Smooth muscle cell (in vitro differentiated cells): ENCODE measurements at regions not wholly inside any gene's neighbourhood (a gene's known extent, or its start where the extent isn't known, plus 50 kb on each side); places are given as distances from the start of the nearest gene placed in this dataset.

Experiments
- DNase-seq: peaks from one replicate; lab custom pipeline; 2025; ENCODE audit not compliant: unreplicated experiment; lab: John Stamatoyannopoulos, UW
- H2AFZ ChIP-seq: fragments of 200-600 bp; sonication (generic); 2 replicates; pipeline ENCODE4 v1.6.0; 2016; ENCODE audit warnings: antibody characterized with exemption, low read depth, mild to moderate bottlenecking
- H3F3A ChIP-seq: fragments of 200-600 bp; sonication (generic); 2 replicates; pipeline ENCODE4 v1.6.0; 2017; ENCODE audit warnings: antibody characterized with exemption, low read depth
- H3K27ac ChIP-seq: fragments of 200-600 bp; sonication (generic); 2 replicates; pipeline ENCODE4 v1.5.1; 2016; ENCODE audit warnings: low read depth, mild to moderate bottlenecking
- H3K27me3 ChIP-seq: fragments of 200-600 bp; sonication (generic); 2 replicates; pipeline ENCODE4 v1.6.1; 2016; ENCODE audit warnings: low read depth, mild to moderate bottlenecking
- H3K36me3 ChIP-seq: fragments of 200-600 bp; sonication (generic); 2 replicates; pipeline ENCODE4 v1.5.1; 2016; ENCODE audit warnings: low read depth
- H3K4me1 ChIP-seq: fragments of 200-600 bp; sonication (generic); 2 replicates; pipeline ENCODE4 v1.5.1; 2016; ENCODE audit warnings: low read depth
- H3K4me2 ChIP-seq: fragments of 200-600 bp; sonication (generic); 2 replicates; pipeline ENCODE4 v1.6.0; 2016; ENCODE audit warnings: mild to moderate bottlenecking
- H3K4me3 ChIP-seq: fragments of 200-600 bp; sonication (generic); 2 replicates; pipeline ENCODE4 v1.5.1; 2016; ENCODE audit warnings: mild to moderate bottlenecking
- H3K79me2 ChIP-seq: fragments of 200-600 bp; sonication (generic); 2 replicates; pipeline ENCODE4 v1.6.0; 2016; ENCODE audit warnings: low read depth, mild to moderate bottlenecking
- H3K9ac ChIP-seq: fragments of 200-600 bp; sonication (generic); 2 replicates; pipeline ENCODE4 v1.6.0; 2016; ENCODE audit warnings: low read depth
- H3K9me3 ChIP-seq: fragments of 200-600 bp; sonication (generic); replicated peaks from 2 replicates; pipeline ENCODE4 v1.5.1; 2016; ENCODE audit warnings: low read depth
- H4K20me1 ChIP-seq: fragments of 200-600 bp; sonication (generic); 2 replicates; pipeline ENCODE4 v1.6.0; 2016; ENCODE audit warnings: low read depth
- CTCF ChIP-seq: fragments of 200-600 bp; sonication (generic); IDR thresholded peaks from 2 replicates; pipeline ENCODE4 v1.5.1; 2017; ENCODE audit warnings: borderline replicate concordance, mild to moderate bottlenecking, antibody characterized with exemption; ENCODE audit not compliant: insufficient read depth, poor library complexity, severe bottlenecking
- WGBS: methylation state at CpG from one replicate; pipeline ENCODE4 v1.1.7; 2016; ENCODE audit warnings: low lambda C conversion rate; 5-methylcytosine and 5-hydroxymethylcytosine counted together

- Histone ChIP-seq H3K36me3 (no peaks in the 10 kb centered on the region), H2AFZ (no peak overlapping the region), H3K27ac (no peak overlapping the region), H3K9me3 (no peaks in the 10 kb centered on the region), H3F3A (no peaks in the 10 kb centered on the region), H4K20me1 (no peaks in the 10 kb centered on the region), H3K4me3 (no peak overlapping the region), H3K79me2 (no peaks in the 10 kb centered on the region), H3K9ac (no peak overlapping the region), H3K4me2 (no peak overlapping the region), H3K27me3 (no peaks in the 10 kb centered on the region), H3K4me1 (no peaks in the 10 kb centered on the region)
- no peak for TF ChIP-seq CTCF
- 96% methylated on average over 6 of the region's 6 CpGs for WGBS
- no peak for DNase-seq
Measured at GRCh38 chr1:83718338-83718737, 280.6 kb downstream of the TTLL7 start.

DNA sequence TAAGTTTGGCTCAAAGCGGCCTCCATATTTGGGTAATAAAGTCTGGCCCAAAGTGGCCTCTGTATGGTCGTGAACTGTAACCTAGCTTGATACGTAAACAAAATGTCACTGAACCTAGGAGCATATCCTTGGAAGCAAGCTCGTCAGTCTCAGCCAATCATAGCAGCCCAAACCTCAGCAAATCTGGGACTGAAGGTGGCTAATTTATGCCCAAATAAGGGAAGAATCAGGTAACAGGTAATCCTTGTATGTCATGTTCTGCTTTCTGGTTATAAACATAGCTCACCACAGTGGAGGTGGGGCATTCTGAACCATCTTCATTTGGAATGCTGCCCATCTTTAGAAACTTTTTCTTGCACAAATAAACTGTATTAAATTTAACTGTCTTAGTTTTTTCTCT, 281.1 kb downstream of the TTLL7 start:
- Histone ChIP-seq H3K27me3 (no peaks in the 10 kb centered on the region), H3K79me2 (no peaks in the 10 kb centered on the region), H3K36me3 (no peaks in the 10 kb centered on the region), H2AFZ (no peak overlapping the region), H4K20me1 (no peaks in the 10 kb centered on the region), H3K4me2 (no peak overlapping the region), H3K9me3 (no peaks in the 10 kb centered on the region), H3K4me1 (no peaks in the 10 kb centered on the region), H3K27ac (no peak overlapping the region), H3F3A (no peaks in the 10 kb centered on the region), H3K4me3 (no peak overlapping the region), H3K9ac (no peak overlapping the region)
- 94% methylated on average over 4 of the region's 4 CpGs for WGBS
- TF ChIP-seq CTCF: no peak
- DNase-seq: no peak

DNA sequence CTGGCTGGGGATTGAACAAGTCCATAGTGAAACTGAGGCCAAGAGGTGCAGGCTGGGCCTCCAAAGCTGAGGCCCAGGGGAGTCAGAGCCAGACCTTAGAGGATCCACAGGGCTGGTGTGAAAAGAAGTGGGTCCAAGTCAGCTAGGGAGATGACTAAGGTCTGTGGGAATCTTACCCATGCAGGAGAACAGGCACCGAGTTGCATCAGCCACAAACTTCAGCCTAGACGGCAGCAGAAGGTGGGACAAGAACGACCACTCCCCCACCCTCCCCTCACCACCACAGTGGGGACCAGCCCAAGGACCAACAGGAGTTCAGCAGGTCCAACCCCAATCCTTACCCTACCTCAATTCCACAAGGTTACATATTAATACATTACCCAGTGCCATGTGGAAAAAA, 282.3 kb downstream of the TTLL7 start:
- no peak overlapping the region for H3K9ac ChIP-seq
- no peak overlapping the region for H3K27ac ChIP-seq
- no peak overlapping the region for H2AFZ ChIP-seq
- no peaks in the 10 kb centered on the region for H4K20me1 ChIP-seq
- no peak for DNase-seq
- H3K9me3 ChIP-seq: no peaks in the 10 kb centered on the region
- no peak overlapping the region for H3K4me3 ChIP-seq
- H3K79me2 ChIP-seq: no peaks in the 10 kb centered on the region
- no peaks in the 10 kb centered on the region for H3K4me1 ChIP-seq
- no peaks in the 10 kb centered on the region for H3K27me3 ChIP-seq
- H3K4me2 ChIP-seq: no peak overlapping the region
- WGBS: 59% methylated on average over 3 of the region's 3 CpGs
- H3F3A ChIP-seq: no peaks in the 10 kb centered on the region
- no peak for TF ChIP-seq CTCF
- H3K36me3 ChIP-seq: no peaks in the 10 kb centered on the region

DNA sequence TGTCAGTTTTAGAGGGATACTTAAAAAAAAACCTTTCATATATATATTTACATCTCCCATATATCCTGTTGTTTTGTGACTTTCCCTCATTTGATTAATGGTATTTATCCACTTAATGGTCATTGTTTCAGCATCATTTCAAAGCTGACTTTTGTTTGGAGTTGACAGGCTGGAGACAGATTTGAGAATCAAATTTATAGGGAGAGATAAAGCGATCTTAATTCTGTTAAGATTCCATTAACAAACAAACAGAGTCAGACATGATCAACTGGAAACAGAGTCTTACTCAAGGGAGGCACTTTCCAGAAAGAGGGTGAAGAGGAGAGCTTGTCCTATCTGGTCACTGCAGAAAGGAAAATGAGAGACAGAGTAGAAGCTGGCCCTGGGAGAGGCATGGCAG, 283.4 kb downstream of the TTLL7 start:
- no peak overlapping the region for H3K4me3 ChIP-seq
- WGBS: 80% methylated on average over 1 of the region's 1 CpG
- TF ChIP-seq CTCF: no peak
- H3K4me2 ChIP-seq: no peak overlapping the region
- DNase-seq: no peak
- no peaks in the 10 kb centered on the region for H3K9me3 ChIP-seq
- H3F3A ChIP-seq: no peaks in the 10 kb centered on the region
- no peaks in the 10 kb centered on the region for H3K36me3 ChIP-seq
- H3K79me2 ChIP-seq: no peaks in the 10 kb centered on the region
- no peak overlapping the region for H2AFZ ChIP-seq
- no peak overlapping the region for H3K9ac ChIP-seq
- H4K20me1 ChIP-seq: no peaks in the 10 kb centered on the region
- no peaks in the 10 kb centered on the region for H3K27me3 ChIP-seq
- no peaks in the 10 kb centered on the region for H3K4me1 ChIP-seq
- H3K27ac ChIP-seq: no peak overlapping the region
